ENCODE measurements at regions not wholly inside any gene's neighbourhood (a gene's known extent, or its start where the extent isn't known, plus 50 kb on each side); places are given as distances from the start of the nearest gene placed in this dataset.

- Histone ChIP-seq H4K20me1 (replicated peaks in 1 of 2; ENCODE audit: control insufficient read depth in 1 of 2, insufficient read depth in 2 of 2, low read length in 2 of 2) (no peaks in the 10 kb centered on the region), H2BK15ac (ENCODE audit: low read length) (no peak overlapping the region), H2BK5ac (ENCODE audit: low read depth, low read length) (no peak overlapping the region), H4K8ac (ENCODE audit: extremely low read depth, insufficient read depth, low read length) (no peak overlapping the region), H3K27ac (ENCODE audit: low read depth, low read length) (no peak overlapping the region), H2BK120ac (replicated peaks; ENCODE audit: low read depth, low read length) (no peak overlapping the region), H4K5ac (ENCODE audit: insufficient read length, low read depth, low read length) (no peak overlapping the region), H3K79me1 (ENCODE audit: low read depth, low read length) (no peaks in the 10 kb centered on the region), H3K56ac (replicated peaks; ENCODE audit: insufficient read length, low read depth, low read length) (no peak overlapping the region), H3K4me3 (ENCODE audit: extremely low read depth in 1 of 4, insufficient read depth in 2 of 4, low read depth in 3 of 4, low read length in 4 of 4) (no peak overlapping the region), H3K23me2 (ENCODE audit: low read depth, low read length) (no peaks in the 10 kb centered on the region), H3K4ac (replicated peaks; ENCODE audit: insufficient read length, low read depth, low read length) (no peak overlapping the region), H3K9ac (replicated peaks in 1 of 4; ENCODE audit: extremely low read depth in 1 of 4, low read depth in 3 of 4, low read length in 3 of 4) (no peak overlapping the region), H3K36me3 (ENCODE audit: control insufficient read depth in 2 of 4, insufficient read depth in 4 of 4, low read length in 3 of 4) (no peaks in the 10 kb centered on the region), H2BK20ac (ENCODE audit: low read length) (no peak overlapping the region), H4K91ac (replicated peaks; ENCODE audit: insufficient read length, low read length) (no peak overlapping the region), H2AK5ac (ENCODE audit: low read depth, low read length) (no peak overlapping the region), H3K27me3 (replicated peaks in 1 of 4; ENCODE audit: control insufficient read depth in 3 of 4, extremely low read depth in 1 of 4, insufficient read depth in 3 of 4, low read length in 3 of 4) (no peaks in the 10 kb centered on the region), H3K23ac (ENCODE audit: insufficient read length) (no peak overlapping the region), H3K4me1 (replicated peaks in 1 of 4; ENCODE audit: control insufficient read depth in 3 of 4, insufficient read depth in 4 of 4, low read length in 3 of 4) (no peaks in the 10 kb centered on the region), H2BK12ac (ENCODE audit: low read depth, low read length) (no peak overlapping the region), H3K4me2 (ENCODE audit: insufficient read depth in 1 of 2, low read depth in 2 of 2, low read length in 2 of 2) (no peak overlapping the region), H3K18ac (ENCODE audit: extremely low read depth, low read length) (no peak overlapping the region), H3K14ac (ENCODE audit: insufficient read length) (no peak overlapping the region), H3K79me2 (ENCODE audit: control insufficient read depth in 1 of 2, insufficient read depth in 2 of 2, low read length in 2 of 2) (no peaks in the 10 kb centered on the region), H2AFZ (ENCODE audit: low read length) (no peak overlapping the region), H3K9me3 (ENCODE audit: insufficient read depth in 2 of 2, low read depth in 1 of 2, low read length in 1 of 2) (no peaks in the 10 kb centered on the region)
- FAIRE-seq = no peak
- WGBS, 2 experiments (ENCODE audit: extremely low coverage in 1 of 2, insufficient coverage in 1 of 2, insufficient read length in 1 of 2, insufficient replicate concordance in 2 of 2, low coverage in 1 of 2, low lambda C conversion rate in 2 of 2, missing lambda C conversion rate in 1 of 2) = 100% methylated on average over 1 of the region's 1 CpG; no CpG with 5 or more reads in 1 of the 2 experiments
- CTCF ChIA-PET (ENCODE audit: partially characterized antibody) = interaction anchor here (0.9 to 1.3 kb wide), 2 partner anchors 15 to 24 kb away, joined by 3 to 4 read pairs; no protein-coding TSS in a partner anchor
- POLR2A ChIA-PET (ENCODE audit: partially characterized antibody) = no interaction called here
- DNase-seq (ENCODE audit: low read depth in 1 of 2, low spot score in 2 of 2) = no peak
- TF ChIP-seq HDAC2 (IDR thresholded peaks at IDR 0.05; ENCODE audit: borderline replicate concordance in 1 of 2, low read depth in 2 of 2, low read length in 2 of 2) = no peak
- no peak for TF ChIP-seq SIN3A (conservative IDR thresholded peaks at IDR 0.05 in 1 of 2, IDR thresholded peaks at IDR 0.05 in 1 of 2; ENCODE audit: low read depth in 1 of 2, low read length in 2 of 2)
- TF ChIP-seq GTF2F1 (IDR thresholded peaks at IDR 0.05; ENCODE audit: borderline replicate concordance, low read depth, low read length) = no peak
- no peak for TF ChIP-seq SIX5 (IDR thresholded peaks at IDR 0.05; ENCODE audit: low read depth, low read length)
- TF ChIP-seq GABPA (IDR thresholded peaks at IDR 0.05; ENCODE audit: borderline replicate concordance, insufficient read depth, low read length) = no peak
- no peak for TF ChIP-seq CEBPB (IDR thresholded peaks at IDR 0.05; ENCODE audit: low read depth, low read length)
- TF ChIP-seq JUND (IDR thresholded peaks at IDR 0.05; ENCODE audit: low read length) = no peak
- no peak for TF ChIP-seq CHD1 (IDR thresholded peaks at IDR 0.05; ENCODE audit: low read depth, low read length)
- no peak for TF ChIP-seq NRF1 (IDR thresholded peaks at IDR 0.05; ENCODE audit: low read depth, low read length)
- TF ChIP-seq BCL11A (IDR thresholded peaks at IDR 0.05; ENCODE audit: low read depth in 2 of 2, low read length in 2 of 2) = no peak
- no peak for TF ChIP-seq SP1 (IDR thresholded peaks at IDR 0.05; ENCODE audit: low read depth, low read length)
- TF ChIP-seq RBBP5 (IDR thresholded peaks at IDR 0.05; ENCODE audit: borderline replicate concordance, low read depth, low read length) = no peak
- no peak for TF ChIP-seq RXRA (IDR thresholded peaks at IDR 0.05; ENCODE audit: insufficient read depth, low read depth, low read length)
Observed at GRCh38 chr2:58739033-58739432, 497.9 kb upstream of the FANCL start.
